A549 (cell line): ENCODE measurements at regions not wholly inside any gene's neighbourhood (a gene's known extent, or its start where the extent isn't known, plus 50 kb on each side); places are given as distances from the start of the nearest gene placed in this dataset.

Experiments used
- ATAC-seq, 2 experiments: fragments of 200-7000 bp in 1 of 2; fragments of >200 bp in 1 of 2; cut with Nextera tagmentation in 1 of 2; cut with Tn5 transposase in 1 of 2; 3 replicates each; pipeline versions ENCODE4 v1.8.0 to v1.9.1; 2018 to 2020; ENCODE audit warnings: mild to moderate bottlenecking in 1 of 2, moderate library complexity in 1 of 2
- CTCF ChIA-PET: fragments of 300-600 bp; sonication (Branson Sonifier 250); formaldehyde crosslinking; extraction: SDS; loops from one replicate; lab custom pipeline; 2021; ENCODE audit warnings: antibody characterized with exemption, inconsistent platforms; lab: Yijun Ruan, JAX
- POLR2A ChIA-PET: fragments of 350-600 bp; formaldehyde crosslinking; extraction: SDS; loops from one replicate; lab custom pipeline; 2021; ENCODE audit warnings: antibody characterized with exemption, inconsistent platforms; lab: Yijun Ruan, JAX
- DNase-seq, 2 experiments: peaks; one replicate each; pipeline versions ENCODE4 v3.0.0 to v3.0.0-alpha.2; 2011 to 2016; ENCODE audit warnings: low read depth in 1 of 2, low spot score in 1 of 2
- FAIRE-seq: peaks from 2 replicates; lab custom pipeline; 2011; peaks lifted over from hg19 to GRCh38; lab: Jason Lieb, UNC
- H3K27ac ChIP-seq, 2 experiments: fragments of >200 bp; sonication (Bioruptor Twin); formaldehyde crosslinking; 3 replicates each; pipeline ENCODE4 v1.5.1; 2016 to 2017
- H3K4me1 ChIP-seq: fragments of >200 bp; sonication (Bioruptor Twin); formaldehyde crosslinking; 3 replicates; pipeline ENCODE4 v1.6.1; 2016
- H3K4me2 ChIP-seq: fragments of >200 bp; sonication (Bioruptor Twin); formaldehyde crosslinking; 3 replicates; pipeline ENCODE4 v1.6.1; 2016
- H3K4me3 ChIP-seq: fragments of >200 bp; sonication (Bioruptor Twin); formaldehyde crosslinking; 3 replicates; pipeline ENCODE4 v1.5.1; 2016
- H3K9me3 ChIP-seq: fragments of >200 bp; sonication (Bioruptor Twin); formaldehyde crosslinking; 3 replicates; pipeline ENCODE4 v1.6.1; 2016
- BCL3 ChIP-seq: fragments of >200 bp; sonication (Bioruptor Twin); formaldehyde crosslinking; IDR thresholded peaks from 3 replicates; pipeline ENCODE4 v1.6.1; 2016
- CBX2 ChIP-seq: fragments of 200-600 bp; sonication (generic); IDR thresholded peaks from 2 replicates; pipeline ENCODE4 v1.6.1; 2016; ENCODE audit warnings: low read depth, mild to moderate bottlenecking, borderline replicate concordance
- E2F6 ChIP-seq: IDR thresholded peaks from 2 replicates; pipeline ENCODE4 v1.6.1; 2012; ENCODE audit warnings: low read depth, borderline replicate concordance
- EHMT2 ChIP-seq: fragments of 200-600 bp; sonication (generic); IDR thresholded peaks from 2 replicates; pipeline ENCODE4 v1.6.1; 2016; ENCODE audit warnings: antibody characterized with exemption, low read depth, mild to moderate bottlenecking, moderate library complexity
- EP300 ChIP-seq, 2 experiments: fragments of >200 bp; sonication (Bioruptor Twin); formaldehyde crosslinking; IDR thresholded peaks; 2 replicates in 1 of 2; 3 replicates in 1 of 2; pipeline ENCODE4 v1.6.1; 2016 to 2017
- ESRRA ChIP-seq: fragments of 150-350 bp; IDR thresholded peaks from 2 replicates; pipeline ENCODE4 v1.6.1; 2014; ENCODE audit warnings: mild to moderate bottlenecking, low read length, borderline replicate concordance
- GATA3 ChIP-seq: IDR thresholded peaks from 2 replicates; pipeline ENCODE4 v1.6.1; 2012; ENCODE audit warnings: borderline replicate concordance
- HES2 ChIP-seq: fragments of >200 bp; sonication (Bioruptor Twin); formaldehyde crosslinking; IDR thresholded peaks from 2 replicates; pipeline ENCODE4 v1.6.1; 2016
- HOXA7 ChIP-seq: fragments of 250-450 bp; sonication (Bioruptor Pico); IDR thresholded peaks from 2 replicates; pipeline ENCODE4 v1.5.0; 2020; ENCODE audit warnings: mild to moderate bottlenecking, moderate library complexity
- HOXB13 ChIP-seq: fragments of 250-450 bp; sonication (Bioruptor Pico); IDR thresholded peaks from 2 replicates; pipeline ENCODE4 v1.5.0; 2020; ENCODE audit warnings: low read depth, mild to moderate bottlenecking, moderate library complexity
- JUN ChIP-seq, 2 experiments: fragments of >200 bp; sonication (Bioruptor Twin); formaldehyde crosslinking; IDR thresholded peaks; 2 replicates in 1 of 2; 3 replicates in 1 of 2; pipeline ENCODE4 v1.6.1; 2016 to 2017
- KDM1A ChIP-seq: fragments of 200-600 bp; sonication (generic); IDR thresholded peaks from 2 replicates; pipeline ENCODE4 v1.6.1; 2016; ENCODE audit warnings: low read depth, mild to moderate bottlenecking
- KDM5A ChIP-seq: fragments of 200-600 bp; sonication (generic); IDR thresholded peaks from 2 replicates; pipeline ENCODE4 v1.6.1; 2016; ENCODE audit warnings: antibody characterized with exemption, mild to moderate bottlenecking
- MAX ChIP-seq: IDR thresholded peaks from 2 replicates; pipeline ENCODE4 v1.6.1; 2012
- MAZ ChIP-seq: fragments of 150-350 bp; IDR thresholded peaks from 2 replicates; pipeline ENCODE4 v1.6.1; 2014; ENCODE audit warnings: antibody characterized with exemption, low read depth, low read length, borderline replicate concordance
- NFE2L2 ChIP-seq: fragments of 150-350 bp; conservative IDR thresholded peaks from 2 replicates; pipeline ENCODE4 v1.6.1; 2014; ENCODE audit warnings: low read length
- NPAS2 ChIP-seq: fragments of 250-450 bp; sonication (Bioruptor Pico); IDR thresholded peaks from 2 replicates; pipeline ENCODE4 v1.8.0; 2022; ENCODE audit warnings: mild to moderate bottlenecking, moderate library complexity, borderline replicate concordance
- NR3C1 ChIP-seq: fragments of >200 bp; sonication (Bioruptor Twin); formaldehyde crosslinking; IDR thresholded peaks from 3 replicates; pipeline ENCODE4 v1.6.1; 2017
- POLR2AphosphoS2 ChIP-seq: conservative IDR thresholded peaks from 2 replicates; pipeline ENCODE4 v1.6.1; 2012; ENCODE audit warnings: low read length, improper control_type of control experiment, inconsistent platforms
- RCOR1 ChIP-seq: fragments of 150-350 bp; IDR thresholded peaks from 2 replicates; pipeline ENCODE4 v1.6.1; 2014; ENCODE audit warnings: antibody characterized with exemption, low read length, low read depth
- SREBF2 ChIP-seq: fragments of 450-650 bp; IDR thresholded peaks from 2 replicates; pipeline ENCODE4 v1.6.1; 2014; ENCODE audit warnings: mild to moderate bottlenecking, moderate library complexity
- TFCP2L1 ChIP-seq: fragments of 250-450 bp; sonication (Bioruptor Pico); IDR thresholded peaks from 2 replicates; pipeline ENCODE4 v1.5.0; 2021; ENCODE audit warnings: mild to moderate bottlenecking
- TP53 ChIP-seq: fragments of 250-450 bp; sonication (Bioruptor Pico); IDR thresholded peaks from 2 replicates; pipeline ENCODE4 v1.5.0; 2021; ENCODE audit warnings: mild to moderate bottlenecking, moderate library complexity
- ZNF302 ChIP-seq: fragments of 250-450 bp; sonication (Bioruptor Pico); IDR thresholded peaks from 2 replicates; pipeline ENCODE4 v1.9.0; 2021; ENCODE audit warnings: inconsistent platforms, mild to moderate bottlenecking, moderate library complexity
- ZSCAN20 ChIP-seq: fragments of 250-450 bp; sonication (Bioruptor Pico); IDR thresholded peaks from 2 replicates; pipeline ENCODE4 v1.8.0; 2022; ENCODE audit warnings: mild to moderate bottlenecking, moderate library complexity
- WGBS: methylation state at CpG from one replicate; pipeline ENCODE4 v1.1.6; 2017; ENCODE audit errors: missing lambda C conversion rate; 5-methylcytosine and 5-hydroxymethylcytosine counted together

GRCh38 chr3:135314237-135314636, 519.2 kb downstream of the EPHB1 start:
- TF ChIP-seq HOXA7 (CRISPR knock-in tag) (no peak), SREBF2 (no peak), CBX2 (no peak), JUN (IDR thresholded peaks at IDR 0.05) (no peak), ZNF302 (CRISPR knock-in tag) (no peak), EHMT2 (no peak), MAX (no peak), GATA3 (no peak), HOXB13 (CRISPR knock-in tag) (no peak), HES2 (no peak), POLR2AphosphoS2 (no peak), ESRRA (no peak), EP300 (IDR thresholded peaks at IDR 0.05) (no peak), ZSCAN20 (CRISPR knock-in tag) (no peak), KDM1A (no peak), NFE2L2 (no peak)
- Histone ChIP-seq H3K4me3 (no peak overlapping the region), H3K4me2 (no peak overlapping the region), H3K4me1 (no peaks in the 10 kb centered on the region), H3K27ac (no peak overlapping the region), H3K9me3 (no peaks in the 10 kb centered on the region)
- no peak for ATAC-seq
- FAIRE-seq = no peak
- WGBS = 0% methylated on average over 1 of the region's 1 CpG
- ChIA-PET CTCF (no interaction called here), POLR2A (no interaction called here)
- no peak for DNase-seq

- no peak for FAIRE-seq
- H3K9me3 ChIP-seq = no peaks in the 10 kb centered on the region
- 1% methylated on average over 5 of the region's 5 CpGs for WGBS
- H3K4me3 ChIP-seq = no peak overlapping the region
- ChIA-PET CTCF (no interaction called here), POLR2A (no interaction called here)
- no peak for DNase-seq
- no peak for ATAC-seq
- no peaks in the 10 kb centered on the region for H3K4me1 ChIP-seq
- no peak overlapping the region for H3K27ac ChIP-seq
- TF ChIP-seq TFCP2L1 (no peak), HES2 (no peak)
- H3K4me2 ChIP-seq = no peak overlapping the region
Measured at GRCh38 chr3:135324301-135324700, 529.2 kb downstream of the EPHB1 start.

- Histone ChIP-seq H3K9me3 (no peaks in the 10 kb centered on the region), H3K4me3 (no peak overlapping the region), H3K27ac (no peak overlapping the region), H3K4me1 (no peaks in the 10 kb centered on the region), H3K4me2 (no peak overlapping the region)
- ATAC-seq (no peak), FAIRE-seq (no peak), DNase-seq (no peak)
- WGBS = 0% methylated on average over 1 of the region's 1 CpG
- ChIA-PET POLR2A (no interaction called here), CTCF (no interaction called here)
- TF ChIP-seq HES2 (no peak), TP53 (CRISPR knock-in tag) (no peak), KDM5A (no peak), EP300 (IDR thresholded peaks at IDR 0.05) (no peak), RCOR1 (no peak), BCL3 (no peak), NPAS2 (CRISPR knock-in tag) (no peak), MAX (no peak), NR3C1 (no peak), E2F6 (no peak), MAZ (no peak)
Measured at GRCh38 chr3:135325096-135325495, 530.0 kb downstream of the EPHB1 start.
